ENCODE measurements at regions not wholly inside any gene's neighbourhood (a gene's known extent, or its start where the extent isn't known, plus 50 kb on each side); places are given as distances from the start of the nearest gene placed in this dataset.
"Not testable (repeated sequence)": the region's sequence is repeated elsewhere in the genome, so short reads cannot be mapped to it uniquely, and the experiment has no call there.

GRCh38 chr9:63781390-63781789 lies 1503.6 kb downstream of the FOXD4L5 start:
- not testable (repeated sequence) for TF ChIP-seq CTCF (IDR thresholded peaks at IDR 0.05; ENCODE audit: low read depth, low read length, missing input control); MAX (IDR thresholded peaks at IDR 0.05); FOXA1 (IDR thresholded peaks at IDR 0.05)
